GM19023 (cell line): ENCODE measurements at regions not wholly inside any gene's neighbourhood (a gene's known extent, or its start where the extent isn't known, plus 50 kb on each side); places are given as distances from the start of the nearest gene placed in this dataset.
"Not testable (repeated sequence)": the region's sequence is repeated elsewhere in the genome, so short reads cannot be mapped to it uniquely, and the experiment has no call there.

Source experiments
- ATAC-seq: cut with Tn5 transposase; IDR thresholded peaks from one replicate; pipeline ENCODE4 v1.9.1; 2021; ENCODE audit warnings: mild to moderate bottlenecking, moderate library complexity; ENCODE audit not compliant: unreplicated experiment

DNA sequence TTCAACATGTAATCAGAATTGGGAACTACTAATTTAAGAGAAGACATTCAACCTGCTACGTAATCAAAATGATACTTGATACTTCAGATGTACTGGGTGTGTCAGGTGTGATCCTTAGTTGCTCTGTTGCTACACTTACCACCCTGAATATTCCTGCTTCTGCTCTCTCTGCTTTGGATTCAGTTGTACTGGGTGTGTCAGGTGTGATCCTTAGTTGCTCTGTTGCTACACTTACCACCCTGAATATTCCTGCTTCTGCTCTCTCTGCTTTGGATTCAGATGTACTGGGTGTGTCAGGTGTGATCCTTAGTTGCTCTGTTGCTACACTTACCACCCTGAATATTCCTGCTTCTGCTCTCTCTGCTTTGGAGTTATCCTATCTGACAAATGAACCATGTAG, 290.2 kb downstream of the RAB38 start:
- not testable (repeated sequence) for ATAC-seq

DNA sequence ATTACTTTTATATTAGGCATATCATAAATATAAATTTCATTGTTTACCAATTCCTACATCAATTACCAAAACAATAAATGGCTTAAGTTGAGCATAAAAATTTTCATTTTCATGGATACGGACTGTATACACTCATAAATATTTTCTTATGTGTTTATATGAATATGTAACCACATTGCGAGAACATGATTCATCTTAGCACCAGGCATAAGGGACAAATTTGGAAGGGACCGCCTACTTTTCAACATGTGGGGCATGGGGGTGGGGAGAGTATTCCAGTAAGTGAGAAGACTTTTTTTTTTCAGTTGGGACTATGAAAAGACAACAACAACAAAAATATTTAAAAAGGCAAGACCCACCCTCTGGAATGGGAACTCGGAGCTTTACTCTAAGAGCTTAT, 296.1 kb downstream of the RAB38 start:
- no peak for ATAC-seq

DNA sequence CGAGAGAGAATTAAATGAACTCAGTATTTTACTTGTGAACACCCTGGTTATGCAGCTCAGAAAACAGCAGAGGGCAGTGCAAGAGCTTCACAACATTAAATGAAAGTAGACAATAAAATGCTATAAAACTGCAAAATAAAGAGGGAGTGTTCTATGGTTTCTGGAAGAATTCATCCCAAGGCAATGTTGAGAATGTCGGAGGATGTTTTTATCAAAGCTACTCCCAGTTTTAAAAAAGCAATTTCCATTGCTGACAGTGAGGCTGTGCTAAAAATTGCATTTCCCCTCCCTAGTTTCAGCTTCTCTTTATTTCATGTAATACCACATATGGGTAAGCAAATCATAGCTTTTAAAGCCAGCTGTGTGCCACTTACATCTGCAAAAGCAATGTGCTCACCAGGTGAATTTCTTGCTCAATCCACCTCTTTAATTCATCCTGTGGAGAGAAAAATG, 296.8 kb downstream of the RAB38 start:
- no peak for ATAC-seq

DNA sequence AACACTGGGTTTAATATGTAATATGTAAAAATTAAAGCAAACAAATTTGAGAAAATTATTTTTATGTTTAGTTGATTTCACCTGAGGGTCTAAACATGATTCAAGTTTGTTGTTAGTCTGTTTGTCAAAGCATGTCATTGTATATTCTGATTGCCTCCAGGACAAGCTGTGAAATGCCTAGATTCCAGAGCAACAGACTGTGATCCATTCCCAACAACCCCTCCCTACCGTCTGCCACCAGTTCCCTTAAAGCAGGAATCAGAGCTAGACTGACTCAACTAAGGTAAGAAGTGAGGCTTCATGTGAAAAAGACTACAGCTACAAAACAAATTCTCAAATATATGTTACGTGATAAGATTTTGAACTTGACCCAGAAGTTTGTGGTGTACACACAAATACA, 304.2 kb downstream of the RAB38 start:
- no peak for ATAC-seq

DNA sequence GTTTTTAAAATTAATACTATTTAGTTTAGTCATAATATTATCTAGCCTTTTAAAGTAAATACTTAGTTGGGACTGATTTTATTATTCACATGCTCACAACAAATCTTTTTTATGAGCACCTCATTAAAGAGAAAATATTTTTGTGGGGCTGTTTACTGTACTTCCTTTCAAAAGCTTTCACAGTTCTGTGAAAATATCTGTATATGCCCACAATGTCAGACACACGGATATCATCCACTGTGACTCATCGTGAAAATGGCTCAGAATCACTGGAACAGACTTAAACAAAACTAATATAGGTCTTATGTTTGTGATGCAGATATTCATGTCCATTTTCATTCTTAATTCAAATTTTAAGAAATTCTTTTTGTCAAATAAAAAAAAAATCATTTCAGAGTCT, 305.2 kb downstream of the RAB38 start:
- no peak for ATAC-seq

DNA sequence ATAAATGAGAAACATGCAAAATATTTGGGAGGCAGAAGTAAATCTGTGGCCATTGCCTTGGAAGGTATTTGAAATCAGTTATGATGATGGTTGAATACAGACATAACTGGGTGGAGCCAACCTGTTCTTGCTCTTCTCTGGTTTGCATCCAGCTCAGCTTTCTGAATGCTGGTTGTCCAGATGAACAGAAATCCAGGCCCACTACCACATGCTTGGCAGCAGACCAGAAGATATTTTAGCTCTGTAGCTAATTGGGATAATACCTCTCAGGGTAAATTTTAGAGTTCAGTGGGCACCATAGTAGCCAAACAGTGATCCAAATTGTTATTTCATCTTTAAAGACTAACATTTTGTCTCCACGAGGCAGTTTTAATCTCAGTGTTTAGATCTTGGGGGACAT, 308.3 kb downstream of the RAB38 start:
- ATAC-seq: no peak

DNA sequence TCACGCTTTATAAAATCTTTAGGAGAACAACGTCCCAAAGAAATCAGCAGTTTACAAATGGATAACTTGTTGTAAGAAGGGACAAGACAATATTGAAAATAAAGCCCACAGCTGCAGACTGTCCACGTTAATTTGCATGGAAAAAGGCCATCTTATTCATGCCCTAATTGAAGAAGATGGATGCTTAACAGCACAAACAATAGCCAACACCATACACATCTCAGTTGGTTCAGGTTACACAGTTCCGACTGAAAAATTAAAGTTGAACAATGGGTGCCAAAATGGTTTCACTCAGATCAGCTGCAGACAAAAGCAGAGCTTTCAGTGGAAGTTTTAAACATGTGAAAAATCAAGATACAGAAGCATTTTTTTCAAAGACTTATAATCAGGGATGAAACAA, 314.2 kb downstream of the RAB38 start:
- no peak for ATAC-seq

DNA sequence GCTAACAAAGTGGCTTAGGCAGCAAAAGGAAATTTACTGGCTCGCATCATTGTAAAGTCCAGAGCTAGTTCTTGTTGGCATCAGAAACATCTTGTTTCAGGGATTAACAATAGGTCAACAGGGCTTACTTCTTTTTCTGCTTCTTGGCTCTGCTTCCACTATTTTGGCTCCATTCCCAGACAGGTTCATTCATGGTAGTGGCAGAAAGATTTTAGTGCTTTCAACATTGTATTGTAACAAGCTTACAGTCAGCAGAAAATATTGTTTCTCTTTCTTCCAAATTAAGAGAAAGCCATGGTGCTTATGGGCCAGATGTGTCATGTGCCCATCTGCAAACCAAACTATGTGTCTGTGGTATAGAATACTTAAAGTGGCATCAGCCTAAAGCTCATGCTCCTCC, 315.6 kb downstream of the RAB38 start:
- ATAC-seq: no peak

DNA sequence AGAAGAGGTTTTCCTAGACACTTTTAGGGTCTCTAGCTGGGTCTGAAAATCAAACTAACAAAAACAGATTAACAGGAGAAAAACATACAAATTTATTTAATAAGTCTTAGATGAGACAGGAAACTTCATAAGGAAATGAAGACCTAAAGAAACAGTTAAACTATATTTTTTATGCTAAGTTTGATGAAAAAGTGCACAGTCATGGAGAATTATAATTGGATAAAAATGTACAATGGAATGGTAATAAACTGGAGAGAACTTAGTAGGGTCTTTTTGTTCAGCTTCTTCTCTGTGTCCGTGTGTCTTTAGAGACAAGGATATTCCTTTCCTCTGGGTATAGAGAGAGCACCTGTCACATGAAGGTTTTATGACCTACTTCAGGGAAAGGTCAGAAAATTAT, 323.4 kb downstream of the RAB38 start:
- no peak for ATAC-seq

DNA sequence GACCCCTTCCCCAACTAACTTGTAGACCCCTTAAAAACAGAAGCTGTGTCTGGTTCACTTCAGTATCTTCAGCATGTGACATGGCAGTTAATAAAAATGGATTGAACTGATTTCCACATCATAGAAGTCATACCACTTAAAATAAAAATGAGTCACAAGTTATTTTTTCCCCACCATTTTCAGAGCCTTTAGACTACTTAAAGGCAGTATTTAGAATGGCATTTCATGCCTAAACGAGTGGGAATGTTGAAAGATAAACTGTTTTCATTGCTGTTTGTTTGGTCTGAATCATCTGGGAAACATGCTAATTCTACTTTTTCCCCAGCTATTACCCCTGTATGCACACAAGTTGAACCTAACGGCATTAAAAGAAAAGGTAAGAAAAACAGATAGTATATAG, 324.0 kb downstream of the RAB38 start:
- ATAC-seq: no peak

DNA sequence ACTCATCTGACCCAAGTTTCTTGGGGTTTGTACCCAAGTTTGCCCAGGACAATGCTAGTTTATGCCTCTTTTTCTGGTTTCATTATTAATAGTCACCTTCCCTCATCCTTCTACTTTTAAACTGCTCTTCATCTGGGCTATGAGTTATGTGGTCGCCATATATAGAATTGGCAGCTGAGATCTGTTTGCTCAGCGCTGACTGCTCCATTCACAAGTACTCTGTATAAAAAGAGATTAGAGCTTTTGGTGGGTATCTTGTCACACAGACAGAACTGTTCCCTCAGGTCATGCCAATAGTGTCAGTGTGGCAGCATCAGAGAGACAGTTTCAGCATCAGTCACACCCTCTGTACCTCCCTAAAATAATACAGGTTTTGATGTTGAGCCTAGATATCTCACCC, 326.0 kb downstream of the RAB38 start:
- ATAC-seq: no peak

DNA sequence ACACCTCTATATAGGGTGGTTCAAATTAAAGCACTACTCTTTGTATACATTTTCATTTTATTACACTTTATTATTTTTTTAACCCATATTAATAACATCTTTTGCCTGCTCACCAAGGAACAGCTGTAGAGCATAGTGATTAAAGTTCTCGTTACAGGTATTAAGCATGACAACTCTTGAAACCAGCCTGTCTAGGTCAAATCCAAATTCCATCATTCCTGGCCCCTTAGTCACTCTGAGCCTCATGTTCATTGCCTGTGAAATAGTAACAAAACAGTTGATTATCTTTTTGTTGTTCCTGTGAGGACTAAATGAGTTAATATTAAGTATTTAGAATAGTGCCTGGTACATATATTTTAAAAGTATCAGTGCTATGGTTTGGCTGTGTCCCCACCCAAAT, 334.5 kb downstream of the RAB38 start:
- ATAC-seq: no peak

DNA sequence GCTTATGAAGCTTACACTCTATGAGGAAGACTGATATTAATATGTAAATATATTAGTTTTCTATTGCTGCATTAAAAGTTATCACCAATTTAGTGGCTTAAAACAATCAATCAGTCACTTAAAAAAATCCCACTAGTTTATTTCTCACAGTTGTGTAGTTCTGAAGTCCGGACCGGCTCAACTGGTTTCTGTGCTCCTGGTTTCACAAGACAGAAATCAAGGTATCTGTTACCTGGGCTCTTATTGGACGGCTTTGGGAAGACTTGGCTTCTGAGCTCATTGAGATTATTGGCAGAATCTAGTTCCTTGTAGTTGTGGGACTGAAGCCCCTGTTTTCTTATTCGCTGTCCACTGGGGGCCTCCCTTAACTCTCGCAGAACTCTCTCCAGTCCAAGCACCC, 343.0 kb downstream of the RAB38 start:
- no peak for ATAC-seq

DNA sequence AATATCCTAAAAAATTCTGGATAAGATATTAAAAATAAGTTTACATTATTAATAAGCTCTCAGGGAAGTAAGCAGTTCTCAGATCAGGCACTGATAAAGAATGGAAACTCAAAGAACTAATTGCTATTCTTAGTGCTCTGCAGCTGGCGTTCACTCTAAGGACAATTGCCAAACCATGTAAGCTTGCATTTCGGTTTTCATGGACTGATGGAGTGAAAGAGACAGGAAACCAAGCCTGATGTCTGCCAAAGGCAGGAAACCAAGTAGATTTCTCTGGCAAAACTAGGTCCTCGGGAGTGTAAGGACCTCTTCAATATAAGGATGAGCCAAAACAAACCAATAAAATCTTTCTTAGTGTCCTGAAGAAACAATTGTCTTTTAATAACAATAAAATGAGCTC, 355.2 kb downstream of the RAB38 start:
- no peak for ATAC-seq

DNA sequence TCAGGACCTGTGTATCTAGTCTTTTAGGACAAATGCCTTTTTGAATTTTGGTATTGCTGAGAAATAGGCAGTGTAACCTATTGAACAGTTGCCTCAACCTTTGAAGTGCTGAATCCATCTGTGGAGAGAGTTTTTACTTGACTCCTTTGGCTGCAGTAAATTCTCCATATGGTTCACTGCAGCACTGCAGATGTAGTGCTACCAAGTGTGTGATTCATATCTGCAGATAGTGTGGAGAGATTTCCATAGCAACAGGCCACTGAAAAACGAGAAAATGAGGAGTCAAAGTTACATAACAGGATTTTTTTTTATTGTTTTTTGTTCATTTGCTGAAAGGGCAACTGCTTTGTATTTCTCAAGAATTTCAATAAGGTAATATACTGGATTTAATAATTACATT, 356.1 kb downstream of the RAB38 start:
- ATAC-seq: no peak

DNA sequence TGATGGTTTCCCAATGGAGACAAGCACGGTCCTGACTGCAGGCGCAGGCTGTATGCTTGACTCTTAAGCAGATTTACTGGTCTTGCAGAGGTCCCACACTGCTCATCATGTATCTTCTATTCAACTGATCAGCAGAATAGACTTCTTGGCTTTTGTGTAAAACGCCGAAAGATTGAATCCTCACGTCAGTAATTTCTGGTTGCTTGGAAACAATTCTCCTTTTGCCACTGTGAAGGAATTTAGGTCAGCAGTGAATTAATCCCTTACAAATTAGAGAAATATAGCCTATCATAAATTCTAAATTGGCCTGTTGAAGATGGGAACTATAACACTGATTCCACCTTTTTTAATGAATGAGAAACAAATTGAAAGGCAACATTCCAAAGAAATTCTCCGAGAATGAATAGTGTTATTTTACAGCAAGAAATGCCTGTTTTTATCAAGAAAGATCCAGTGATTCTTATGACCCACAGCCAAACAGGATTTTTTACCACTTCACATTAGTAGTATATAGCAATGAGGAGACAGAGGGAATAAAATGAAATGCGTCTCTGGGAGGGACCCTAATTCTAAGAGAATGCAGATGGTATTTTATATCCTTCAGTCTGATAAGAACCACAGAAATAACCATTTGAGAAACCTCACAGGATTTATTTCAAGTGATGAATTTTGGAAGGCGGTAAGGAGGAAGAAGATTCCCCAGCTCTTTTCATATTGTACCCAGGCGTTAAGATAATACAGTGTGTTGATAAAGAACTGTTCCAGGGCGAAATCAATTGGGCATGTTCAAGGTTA, 362.5 kb downstream of the RAB38 start:
- ATAC-seq: no peak

DNA sequence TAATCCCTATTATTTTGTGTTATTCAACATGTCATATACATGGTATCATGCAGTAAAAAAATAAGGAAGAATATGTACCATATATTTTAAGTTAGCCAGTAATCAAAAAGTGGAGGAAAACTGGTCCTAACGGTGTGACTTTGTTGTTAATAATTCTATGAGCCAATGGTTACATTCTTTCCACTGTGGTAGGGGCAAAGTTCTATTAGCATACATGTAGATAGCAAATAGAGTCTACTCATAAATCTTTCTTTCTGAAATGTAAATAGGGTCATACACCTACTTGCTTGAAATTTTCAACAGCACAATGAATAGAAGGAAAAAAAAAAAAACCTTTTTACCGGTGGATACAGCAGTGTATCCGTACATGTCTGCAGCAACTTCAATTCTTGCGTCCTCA, 364.8 kb downstream of the RAB38 start:
- ATAC-seq: no peak

DNA sequence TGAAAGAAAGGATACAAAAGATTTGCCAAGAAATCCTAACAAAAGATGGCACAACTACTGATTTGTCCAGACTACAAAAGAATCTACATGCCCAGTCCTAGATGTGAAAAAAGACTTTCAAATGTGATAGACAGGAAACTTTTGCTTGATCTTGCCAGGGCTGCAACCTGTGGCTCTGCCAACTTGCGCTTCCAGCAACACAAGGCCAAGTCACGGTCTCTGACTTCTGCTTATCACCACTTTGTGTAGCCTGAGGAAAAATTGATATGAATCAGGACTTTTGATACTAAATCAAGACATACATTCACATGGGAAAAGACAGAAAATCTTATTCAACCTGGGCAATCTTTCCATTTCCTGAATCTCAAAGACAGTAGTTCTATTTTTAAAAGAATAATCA, 366.0 kb downstream of the RAB38 start:
- ATAC-seq: no peak

DNA sequence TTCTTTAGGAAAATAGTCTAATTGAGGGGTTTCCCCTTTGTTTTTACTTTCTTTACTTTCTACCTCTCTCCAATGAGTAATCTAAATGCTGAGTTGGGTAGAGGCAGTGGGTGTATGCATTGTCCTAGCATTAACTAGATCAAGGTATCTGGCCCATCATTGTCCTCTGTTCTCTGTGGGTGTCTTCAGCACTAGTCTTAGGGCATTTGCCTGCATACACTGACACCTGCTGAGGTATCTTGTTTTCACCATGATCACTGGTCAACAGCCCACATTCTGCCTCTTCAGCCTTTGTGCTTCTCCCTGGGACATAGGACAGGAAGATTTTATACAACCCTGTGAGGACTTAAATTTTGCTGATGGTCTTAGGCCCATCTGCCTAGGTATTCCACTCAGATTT, 371.1 kb downstream of the RAB38 start:
- ATAC-seq: no peak

DNA sequence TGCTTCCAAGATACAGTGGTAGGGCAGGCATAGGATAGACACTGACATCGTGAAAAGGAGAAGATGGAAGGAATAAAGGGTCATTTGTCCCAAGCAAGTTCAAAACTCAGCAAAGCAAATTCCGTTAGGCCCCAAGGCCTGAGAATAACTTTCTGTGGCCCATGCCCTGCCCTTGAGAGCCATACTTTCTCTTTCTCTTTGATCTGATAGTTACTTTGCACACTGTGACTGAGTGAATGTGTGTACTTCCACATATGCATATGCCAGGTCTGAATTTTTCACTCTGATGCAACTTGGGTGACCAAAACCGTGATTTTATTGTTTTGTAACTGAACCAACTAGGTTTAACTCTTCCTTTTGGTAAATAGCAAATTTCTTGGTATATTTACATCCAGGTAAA, 371.5 kb downstream of the RAB38 start:
- no peak for ATAC-seq

DNA sequence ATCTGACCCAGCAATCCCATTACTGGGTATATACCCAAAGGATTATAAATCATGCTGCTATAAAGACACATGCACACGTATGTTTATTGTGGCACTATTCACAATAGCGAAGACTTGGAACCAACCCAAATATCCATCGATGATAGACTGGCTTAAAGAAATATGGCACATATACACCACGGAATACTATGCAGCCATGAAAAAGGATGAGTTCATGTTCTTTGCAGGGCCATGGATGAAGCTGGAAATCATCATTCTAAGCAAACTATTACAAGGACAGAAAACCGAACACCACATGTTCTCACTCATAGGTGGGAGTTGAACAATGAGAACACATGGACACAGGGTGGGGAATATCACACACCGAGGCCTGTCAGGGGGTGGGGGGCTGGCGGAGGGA, 390.4 kb downstream of the RAB38 start:
- not testable (repeated sequence) for ATAC-seq

DNA sequence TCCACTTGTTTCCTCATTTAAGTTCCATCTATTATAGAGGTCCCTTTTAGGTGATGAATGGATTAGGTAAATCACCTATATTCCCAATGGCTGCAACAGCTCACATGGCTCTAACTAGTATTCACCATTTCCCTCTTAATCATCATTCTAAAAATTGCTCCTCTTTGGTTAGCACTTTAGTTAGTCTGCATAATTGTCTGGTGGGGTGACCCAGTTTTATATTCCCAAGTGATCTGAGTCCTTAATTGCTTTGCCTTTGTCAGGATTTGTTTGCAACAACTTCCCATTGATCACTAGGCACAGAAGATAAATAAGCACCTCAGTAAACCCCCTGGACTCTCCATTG, 395.2 kb downstream of the RAB38 start:
- ATAC-seq: no peak
